ENCODE measurements at regions not wholly inside any gene's neighbourhood (a gene's known extent, or its start where the extent isn't known, plus 50 kb on each side); places are given as distances from the start of the nearest gene placed in this dataset.

DNA sequence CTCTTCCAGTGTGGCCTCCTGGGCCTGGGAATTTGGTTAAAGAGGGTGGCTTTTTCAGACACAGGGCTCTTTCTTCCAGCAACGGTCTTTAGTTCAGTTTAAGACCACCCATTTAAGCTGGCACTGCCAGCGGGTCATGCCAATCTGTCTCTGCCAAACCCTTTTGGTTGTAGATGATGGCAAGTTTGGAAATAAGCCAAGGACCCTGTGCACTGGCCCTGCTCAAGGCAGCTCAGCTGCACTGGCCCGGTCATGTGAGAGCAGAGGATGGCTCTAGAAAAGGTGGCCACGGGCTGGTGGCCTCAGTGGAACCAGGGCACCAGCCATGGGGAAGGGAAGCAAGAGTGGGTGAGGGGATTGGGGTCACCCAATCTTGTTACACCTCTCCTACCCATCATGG, 294.1 kb downstream of the GLRX3 start:
- TF ChIP-seq, protein P1, sequence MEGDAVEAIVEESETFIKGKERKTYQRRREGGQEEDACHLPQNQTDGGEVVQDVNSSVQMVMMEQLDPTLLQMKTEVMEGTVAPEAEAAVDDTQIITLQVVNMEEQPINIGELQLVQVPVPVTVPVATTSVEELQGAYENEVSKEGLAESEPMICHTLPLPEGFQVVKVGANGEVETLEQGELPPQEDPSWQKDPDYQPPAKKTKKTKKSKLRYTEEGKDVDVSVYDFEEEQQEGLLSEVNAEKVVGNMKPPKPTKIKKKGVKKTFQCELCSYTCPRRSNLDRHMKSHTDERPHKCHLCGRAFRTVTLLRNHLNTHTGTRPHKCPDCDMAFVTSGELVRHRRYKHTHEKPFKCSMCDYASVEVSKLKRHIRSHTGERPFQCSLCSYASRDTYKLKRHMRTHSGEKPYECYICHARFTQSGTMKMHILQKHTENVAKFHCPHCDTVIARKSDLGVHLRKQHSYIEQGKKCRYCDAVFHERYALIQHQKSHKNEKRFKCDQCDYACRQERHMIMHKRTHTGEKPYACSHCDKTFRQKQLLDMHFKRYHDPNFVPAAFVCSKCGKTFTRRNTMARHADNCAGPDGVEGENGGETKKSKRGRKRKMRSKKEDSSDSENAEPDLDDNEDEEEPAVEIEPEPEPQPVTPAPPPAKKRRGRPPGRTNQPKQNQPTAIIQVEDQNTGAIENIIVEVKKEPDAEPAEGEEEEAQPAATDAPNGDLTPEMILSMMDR (conservative IDR thresholded peaks at IDR 0.05; ENCODE audit: low read depth, low read length) = no peak
- TF ChIP-seq EZH2 (IDR thresholded peaks at IDR 0.05; ENCODE audit: low read length, unreplicated experiment) = no peak
- TF ChIP-seq EZH2phosphoT487 (IDR thresholded peaks at IDR 0.05; ENCODE audit: borderline replicate concordance, low read length) = no peak
